ENCODE measurements at regions not wholly inside any gene's neighbourhood (a gene's known extent, or its start where the extent isn't known, plus 50 kb on each side); places are given as distances from the start of the nearest gene placed in this dataset.

GRCh38 chr6:78379982-78380381 lies 487.4 kb upstream of the IRAK1BP1 start:
- TF ChIP-seq EP300 (IDR thresholded peaks at IDR 0.05; ENCODE audit: borderline replicate concordance in 1 of 2, low read depth in 1 of 2, low read length in 1 of 2) (no peak), FOXM1 (IDR thresholded peaks at IDR 0.05; ENCODE audit: low read depth) (no peak), POLR2AphosphoS5 (IDR thresholded peaks at IDR 0.05; ENCODE audit: low read depth, low read length) (no peak), MAX (IDR thresholded peaks at IDR 0.05; ENCODE audit: low read depth) (no peak), TCF12 (IDR thresholded peaks at IDR 0.05) (no peak), NFIC (IDR thresholded peaks at IDR 0.05; ENCODE audit: borderline replicate concordance) (no peak)
- TF ChIP-seq, protein P1, sequence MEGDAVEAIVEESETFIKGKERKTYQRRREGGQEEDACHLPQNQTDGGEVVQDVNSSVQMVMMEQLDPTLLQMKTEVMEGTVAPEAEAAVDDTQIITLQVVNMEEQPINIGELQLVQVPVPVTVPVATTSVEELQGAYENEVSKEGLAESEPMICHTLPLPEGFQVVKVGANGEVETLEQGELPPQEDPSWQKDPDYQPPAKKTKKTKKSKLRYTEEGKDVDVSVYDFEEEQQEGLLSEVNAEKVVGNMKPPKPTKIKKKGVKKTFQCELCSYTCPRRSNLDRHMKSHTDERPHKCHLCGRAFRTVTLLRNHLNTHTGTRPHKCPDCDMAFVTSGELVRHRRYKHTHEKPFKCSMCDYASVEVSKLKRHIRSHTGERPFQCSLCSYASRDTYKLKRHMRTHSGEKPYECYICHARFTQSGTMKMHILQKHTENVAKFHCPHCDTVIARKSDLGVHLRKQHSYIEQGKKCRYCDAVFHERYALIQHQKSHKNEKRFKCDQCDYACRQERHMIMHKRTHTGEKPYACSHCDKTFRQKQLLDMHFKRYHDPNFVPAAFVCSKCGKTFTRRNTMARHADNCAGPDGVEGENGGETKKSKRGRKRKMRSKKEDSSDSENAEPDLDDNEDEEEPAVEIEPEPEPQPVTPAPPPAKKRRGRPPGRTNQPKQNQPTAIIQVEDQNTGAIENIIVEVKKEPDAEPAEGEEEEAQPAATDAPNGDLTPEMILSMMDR (IDR thresholded peaks at IDR 0.05), result no peak
